ENCODE measurements at regions not wholly inside any gene's neighbourhood (a gene's known extent, or its start where the extent isn't known, plus 50 kb on each side); places are given as distances from the start of the nearest gene placed in this dataset.

- Histone ChIP-seq H3K27me3 (ENCODE audit: control insufficient read depth, insufficient read depth, low read length, poor library complexity, severe bottlenecking) (no peaks in the 10 kb centered on the region), H3K9me3 (ENCODE audit: control insufficient read depth, low read length) (no peaks in the 10 kb centered on the region), H3K4me3 (ENCODE audit: low read length) (no peak overlapping the region), H3K9ac (ENCODE audit: extremely low read depth, low read length, poor library complexity, severe bottlenecking) (no peak overlapping the region), H3K36me3 (ENCODE audit: control insufficient read depth, insufficient read depth, low read length) (no peaks in the 10 kb centered on the region), H3K4me1 (ENCODE audit: control insufficient read depth, insufficient read depth, low read length) (peaks cover 3% of the 10 kb centered on the region), H3K27ac (ENCODE audit: low read depth, low read length) (no peak overlapping the region)
- Mint-ChIP-seq H3K4me1 (peaks cover 8% of the 10 kb centered on the region), H3K27ac (no peak overlapping the region), H3K36me3 (ENCODE audit: low read depth) (no peaks in the 10 kb centered on the region), H3K9me3 (no peaks in the 10 kb centered on the region), H3K4me3 (no peak overlapping the region), H3K27me3 (ENCODE audit: insufficient read depth) (no peaks in the 10 kb centered on the region)
- no peak for TF ChIP-seq CTCF (conservative IDR thresholded peaks at IDR 0.05)
- WGBS, 2 experiments (ENCODE audit: insufficient coverage in 1 of 2, insufficient read length in 1 of 2) = 93 to 100% methylated on average over 2 to 4 of the region's 4 CpGs
- DNase-seq = no peak
These were observed 233.2 kb upstream of the DDHD1 start for GRCh38 chr14:53386362-53386761.

- Histone ChIP-seq H3K9me3 (ENCODE audit: control insufficient read depth, low read length) (no peaks in the 10 kb centered on the region), H3K27me3 (ENCODE audit: control insufficient read depth, insufficient read depth, low read length, poor library complexity, severe bottlenecking) (no peaks in the 10 kb centered on the region), H3K9ac (ENCODE audit: extremely low read depth, low read length, poor library complexity, severe bottlenecking) (no peak overlapping the region), H3K36me3 (ENCODE audit: control insufficient read depth, insufficient read depth, low read length) (no peaks in the 10 kb centered on the region), H3K27ac (ENCODE audit: low read depth, low read length) (no peak overlapping the region), H3K4me3 (ENCODE audit: low read length) (no peak overlapping the region), H3K4me1 (ENCODE audit: control insufficient read depth, insufficient read depth, low read length) (peaks cover 3% of the 10 kb centered on the region)
- no peak for DNase-seq
- Mint-ChIP-seq H3K27me3 (ENCODE audit: insufficient read depth) (no peaks in the 10 kb centered on the region), H3K36me3 (ENCODE audit: low read depth) (no peaks in the 10 kb centered on the region), H3K27ac (no peak overlapping the region), H3K4me3 (no peak overlapping the region), H3K9me3 (no peaks in the 10 kb centered on the region), H3K4me1 (peaks cover 8% of the 10 kb centered on the region)
- 80 to 93% methylated on average over 2 to 4 of the region's 5 CpGs for WGBS, 2 experiments (ENCODE audit: insufficient coverage in 1 of 2, insufficient read length in 1 of 2)
- TF ChIP-seq CTCF (conservative IDR thresholded peaks at IDR 0.05) = no peak
These were observed 231.4 kb upstream of the DDHD1 start for GRCh38 chr14:53384536-53384935.

- Histone ChIP-seq H3K9ac (ENCODE audit: extremely low read depth, low read length, poor library complexity, severe bottlenecking) (no peak overlapping the region), H3K27ac (ENCODE audit: low read depth, low read length) (no peak overlapping the region), H3K36me3 (ENCODE audit: control insufficient read depth, insufficient read depth, low read length) (no peaks in the 10 kb centered on the region), H3K4me3 (ENCODE audit: low read length) (no peak overlapping the region), H3K4me1 (ENCODE audit: control insufficient read depth, insufficient read depth, low read length) (peaks cover 3% of the 10 kb centered on the region), H3K27me3 (ENCODE audit: control insufficient read depth, insufficient read depth, low read length, poor library complexity, severe bottlenecking) (no peaks in the 10 kb centered on the region), H3K9me3 (ENCODE audit: control insufficient read depth, low read length) (no peaks in the 10 kb centered on the region)
- 96 to 100% methylated on average over 1 of the region's 1 CpG for WGBS, 2 experiments (ENCODE audit: insufficient coverage in 1 of 2, insufficient read length in 1 of 2)
- no peak for TF ChIP-seq CTCF (conservative IDR thresholded peaks at IDR 0.05)
- DNase-seq = no peak
- no peak overlapping the region for H3K4me3 Mint-ChIP-seq
- no peak overlapping the region for H3K27ac Mint-ChIP-seq
- H3K9me3 Mint-ChIP-seq = no peaks in the 10 kb centered on the region
- peaks cover 8% of the 10 kb centered on the region for H3K4me1 Mint-ChIP-seq
- no peaks in the 10 kb centered on the region for H3K27me3 Mint-ChIP-seq (ENCODE audit: insufficient read depth)
- H3K36me3 Mint-ChIP-seq (ENCODE audit: low read depth) = no peaks in the 10 kb centered on the region
These were observed 230.9 kb upstream of the DDHD1 start for GRCh38 chr14:53384073-53384472.
